Muscle of leg (tissue), 3 donors: ENCODE measurements at regions not wholly inside any gene's neighbourhood (a gene's known extent, or its start where the extent isn't known, plus 50 kb on each side); places are given as distances from the start of the nearest gene placed in this dataset.
"Not testable (repeated sequence)": the region's sequence is repeated elsewhere in the genome, so short reads cannot be mapped to it uniquely, and the experiment has no call there.

Experiments
- DNase-seq: peaks from one replicate; pipeline ENCODE4 v3.0.0; 2013
- H3K27ac ChIP-seq: one replicate; pipeline ENCODE4 v1.5.1; 2013; ENCODE audit warnings: mild to moderate bottlenecking, low read length, control low read depth
- H3K27me3 ChIP-seq: one replicate; pipeline ENCODE4 v1.6.1; 2013; ENCODE audit warnings: low read length; ENCODE audit not compliant: control insufficient read depth, insufficient read depth
- H3K36me3 ChIP-seq: one replicate; pipeline ENCODE4 v1.6.1; 2013; ENCODE audit warnings: low read length; ENCODE audit not compliant: control insufficient read depth, insufficient read depth
- H3K4me1 ChIP-seq: one replicate; pipeline ENCODE4 v1.6.1; 2013; ENCODE audit warnings: low read length; ENCODE audit not compliant: control insufficient read depth, insufficient read depth
- H3K4me3 ChIP-seq: one replicate; pipeline ENCODE4 v1.5.1; 2013; ENCODE audit warnings: low read length, control low read depth
- H3K9me3 ChIP-seq: replicated peaks from 2 replicates; pipeline ENCODE4 v1.6.1; 2013; ENCODE audit warnings: low read depth, low read length; ENCODE audit not compliant: control insufficient read depth
- WGBS: methylation state at CpG from one replicate; pipeline ENCODE4 v1.1.5; 2013; ENCODE audit warnings: missing lambda C conversion rate; ENCODE audit not compliant: insufficient coverage; 5-methylcytosine and 5-hydroxymethylcytosine counted together

- no peaks in the 10 kb centered on the region for H3K9me3 ChIP-seq
- H3K4me3 ChIP-seq: no peak overlapping the region
- H3K27me3 ChIP-seq: no peaks in the 10 kb centered on the region
- H3K27ac ChIP-seq: peak overlapping the region; percentile 57
- peak; percentile 50 for DNase-seq
- no peaks in the 10 kb centered on the region for H3K36me3 ChIP-seq
- peaks cover 8% of the 10 kb centered on the region for H3K4me1 ChIP-seq
- 69% methylated on average over 2 of the region's 7 CpGs for WGBS
Observed at GRCh38 chr2:175599966-175600831, 401.9 kb downstream of the LNPK start.

GRCh38 chr2:175597286-175597685, 404.8 kb downstream of the LNPK start:
- Histone ChIP-seq H3K4me1 (peaks cover 8% of the 10 kb centered on the region), H3K9me3 (no peaks in the 10 kb centered on the region), H3K27ac (no peak overlapping the region), H3K27me3 (no peaks in the 10 kb centered on the region), H3K4me3 (no peak overlapping the region), H3K36me3 (no peaks in the 10 kb centered on the region)
- DNase-seq: no peak

- H3K4me1 ChIP-seq: peaks cover 4% of the 10 kb centered on the region
- no peak for DNase-seq
- H3K36me3 ChIP-seq: no peaks in the 10 kb centered on the region
- no peaks in the 10 kb centered on the region for H3K27me3 ChIP-seq
- no peaks in the 10 kb centered on the region for H3K9me3 ChIP-seq
- WGBS: no CpG with 5 or more reads among the region's 4 CpGs
- no peak overlapping the region for H3K4me3 ChIP-seq
- H3K27ac ChIP-seq: no peak overlapping the region
Observed at GRCh38 chr2:175595139-175595538, 406.9 kb downstream of the LNPK start.

- H3K27me3 ChIP-seq, H3K4me1 ChIP-seq, H3K27ac ChIP-seq, H3K36me3 ChIP-seq, DNase-seq, H3K4me3 ChIP-seq, H3K9me3 ChIP-seq: not testable (repeated sequence)
- WGBS: 89% methylated on average over 24 of the region's 32 CpGs
Observed at GRCh38 chr2:175593686-175594525, 408.2 kb downstream of the LNPK start.

DNA sequence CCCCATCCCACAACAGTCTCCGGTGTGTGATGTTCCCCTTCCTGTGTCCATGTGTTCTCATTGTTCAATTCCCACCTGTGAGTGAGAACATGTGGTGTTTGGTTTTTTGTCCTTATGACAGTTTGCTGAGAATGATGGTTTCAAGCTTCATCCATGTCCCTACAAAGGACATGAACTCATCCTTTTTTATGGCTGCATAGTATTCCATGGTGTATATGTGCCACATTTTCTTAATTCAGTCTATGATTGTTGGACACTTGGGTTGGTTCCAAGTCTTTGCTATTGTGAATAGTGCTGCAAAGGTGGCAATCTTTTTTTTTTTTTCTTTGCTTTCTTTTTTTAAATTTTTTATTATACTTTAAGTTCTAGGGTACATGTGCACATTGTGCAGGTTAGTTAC, 406.7 kb upstream of the ATP5MC3 start:
- not testable (repeated sequence) for H3K27me3 ChIP-seq, H3K36me3 ChIP-seq, H3K4me1 ChIP-seq, DNase-seq, H3K4me3 ChIP-seq, H3K9me3 ChIP-seq, H3K27ac ChIP-seq
- no CpG with 5 or more reads among the region's 1 CpG for WGBS

GRCh38 chr2:175585496-175585895, 404.0 kb upstream of the ATP5MC3 start:
- H3K4me3 ChIP-seq: no peak overlapping the region
- DNase-seq: no peak
- WGBS: no CpG with 5 or more reads among the region's 1 CpG
- no peak overlapping the region for H3K27ac ChIP-seq
- no peaks in the 10 kb centered on the region for H3K9me3 ChIP-seq
- no peaks in the 10 kb centered on the region for H3K4me1 ChIP-seq
- no peaks in the 10 kb centered on the region for H3K36me3 ChIP-seq
- H3K27me3 ChIP-seq: no peaks in the 10 kb centered on the region

GRCh38 chr2:175580652-175581051, 399.1 kb upstream of the ATP5MC3 start:
- 56% methylated on average over 1 of the region's 1 CpG for WGBS
- no peaks in the 10 kb centered on the region for H3K36me3 ChIP-seq
- no peak overlapping the region for H3K4me3 ChIP-seq
- no peak overlapping the region for H3K27ac ChIP-seq
- peaks cover 3% of the 10 kb centered on the region for H3K4me1 ChIP-seq
- no peaks in the 10 kb centered on the region for H3K9me3 ChIP-seq
- H3K27me3 ChIP-seq: no peaks in the 10 kb centered on the region
- DNase-seq: no peak

GRCh38 chr2:175579646-175580045, 398.1 kb upstream of the ATP5MC3 start:
- H3K36me3 ChIP-seq: no peaks in the 10 kb centered on the region
- H3K4me1 ChIP-seq: peaks cover 3% of the 10 kb centered on the region
- H3K9me3 ChIP-seq: no peaks in the 10 kb centered on the region
- H3K27me3 ChIP-seq: no peaks in the 10 kb centered on the region
- WGBS: no CpG with 5 or more reads among the region's 1 CpG
- peak; percentile 17 for DNase-seq
- no peak overlapping the region for H3K27ac ChIP-seq
- no peak overlapping the region for H3K4me3 ChIP-seq

- Histone ChIP-seq H3K27ac (no peak overlapping the region), H3K9me3 (no peaks in the 10 kb centered on the region), H3K27me3 (no peaks in the 10 kb centered on the region), H3K4me3 (no peak overlapping the region), H3K4me1 (peaks cover 3% of the 10 kb centered on the region), H3K36me3 (no peaks in the 10 kb centered on the region)
- 100% methylated on average over 2 of the region's 2 CpGs for WGBS
- no peak for DNase-seq
Observed at GRCh38 chr2:175577368-175577970, 396.0 kb upstream of the ATP5MC3 start.

- DNase-seq: peak; percentile 22
- WGBS: 34% methylated on average over 3 of the region's 5 CpGs
- H3K27ac ChIP-seq: no peak overlapping the region
Observed at GRCh38 chr2:175576875-175577274, 395.4 kb upstream of the ATP5MC3 start.

More at GRCh38 chr2:175576875-175577274, 395.4 kb upstream of the ATP5MC3 start:
- H3K27me3 ChIP-seq: no peaks in the 10 kb centered on the region
- H3K4me1 ChIP-seq: peaks cover 3% of the 10 kb centered on the region
- H3K4me3 ChIP-seq: no peak overlapping the region
- H3K9me3 ChIP-seq: no peaks in the 10 kb centered on the region
- no peaks in the 10 kb centered on the region for H3K36me3 ChIP-seq
